ENCODE measurements at regions not wholly inside any gene's neighbourhood (a gene's known extent, or its start where the extent isn't known, plus 50 kb on each side); places are given as distances from the start of the nearest gene placed in this dataset.

DNA sequence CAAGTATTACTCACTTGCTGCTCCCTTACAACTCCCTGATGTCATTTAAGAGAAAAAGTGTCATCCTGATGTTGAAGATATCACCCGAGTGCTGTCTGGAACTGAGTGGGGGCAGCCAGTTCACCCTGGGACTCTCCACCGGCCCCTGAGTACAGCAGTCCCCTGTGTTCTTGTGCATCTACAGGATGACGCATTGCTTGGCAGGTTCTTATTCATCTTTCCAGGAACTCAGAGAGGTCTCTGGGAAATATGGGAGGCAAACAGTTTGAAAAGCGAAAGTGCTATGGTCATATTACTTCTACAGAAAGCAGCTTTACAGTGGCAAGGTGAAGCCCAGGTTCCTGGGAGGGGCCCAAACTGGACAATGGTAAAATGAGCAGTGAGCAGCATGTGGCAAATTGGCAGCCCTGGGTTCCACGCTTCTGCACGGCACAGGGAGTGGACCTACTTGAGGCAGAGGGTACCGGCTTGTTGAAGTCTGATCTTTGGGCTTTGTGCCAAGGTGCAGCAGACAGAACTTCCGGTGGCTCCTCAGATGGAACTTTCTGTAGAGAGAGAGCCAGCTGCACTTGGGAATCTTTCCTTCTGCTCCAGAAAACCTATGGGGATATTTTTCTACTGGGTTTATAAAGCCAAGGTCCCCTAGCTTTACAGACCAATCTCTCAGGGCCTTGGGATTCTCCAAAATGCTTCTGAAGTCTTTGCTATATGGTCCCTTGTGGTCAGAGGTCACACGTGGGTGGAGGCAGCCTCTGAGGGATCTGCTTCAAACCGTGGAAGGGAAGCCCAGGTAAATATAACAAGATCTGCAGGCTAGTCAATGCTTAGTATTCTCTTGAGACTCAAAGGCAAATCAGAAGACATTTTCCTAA is 128.3 kb downstream of the MAP3K7 start:
- no peak for TF ChIP-seq CTCF (IDR thresholded peaks at IDR 0.05; ENCODE audit: low read length)
- no peak for TF ChIP-seq EZH2 (optimal IDR thresholded peaks at IDR 0.05; ENCODE audit: low read depth, low read length)
- no peak for TF ChIP-seq EZH2phosphoT487 (IDR thresholded peaks at IDR 0.05; ENCODE audit: low read length)

Data from MM.1S (cell line).